GM21529 (cell line): ENCODE measurements at regions not wholly inside any gene's neighbourhood (a gene's known extent, or its start where the extent isn't known, plus 50 kb on each side); places are given as distances from the start of the nearest gene placed in this dataset.

Experiments used
- ATAC-seq: cut with Tn5 transposase; IDR thresholded peaks from one replicate; pipeline ENCODE4 v1.9.1; 2021; ENCODE audit not compliant: unreplicated experiment

DNA sequence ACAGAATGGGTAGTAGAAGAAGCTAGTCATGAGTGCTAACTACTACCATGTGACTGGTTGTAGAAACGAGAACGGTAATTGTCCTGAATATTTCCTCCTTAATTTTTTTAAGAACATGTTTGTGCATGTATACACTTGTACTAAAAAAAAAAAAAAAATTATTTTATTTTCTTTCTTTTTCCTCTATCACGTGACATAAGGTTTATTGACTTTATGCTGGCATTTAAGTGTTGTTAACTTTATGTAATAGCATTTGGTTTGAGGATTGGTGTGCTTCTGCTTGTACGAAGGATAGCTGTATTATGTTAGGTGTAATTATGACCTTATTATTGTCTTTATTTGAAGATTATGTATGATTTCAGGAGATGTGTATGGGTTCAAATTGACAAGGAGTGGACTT, 349.1 kb upstream of the PTPRD start:
- no peak for ATAC-seq

DNA sequence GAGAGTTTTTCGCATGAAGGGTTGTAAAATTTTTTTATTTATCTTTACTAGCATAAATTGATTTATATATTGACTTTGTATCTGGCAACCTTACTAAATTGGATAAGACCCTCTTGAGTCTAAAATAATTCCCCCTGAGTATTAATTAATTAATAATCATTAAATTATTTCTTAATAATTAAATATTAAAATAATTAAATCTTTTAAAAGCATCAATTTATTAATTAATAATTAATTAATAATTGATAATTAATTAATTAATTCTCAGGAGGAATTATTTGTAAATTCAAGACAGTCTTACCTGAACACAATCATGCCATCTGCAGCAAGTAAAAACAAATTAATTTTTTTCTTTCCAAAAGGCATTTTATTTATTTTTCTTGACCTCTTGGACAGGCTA, 370.4 kb upstream of the PTPRD start:
- ATAC-seq: no peak

DNA sequence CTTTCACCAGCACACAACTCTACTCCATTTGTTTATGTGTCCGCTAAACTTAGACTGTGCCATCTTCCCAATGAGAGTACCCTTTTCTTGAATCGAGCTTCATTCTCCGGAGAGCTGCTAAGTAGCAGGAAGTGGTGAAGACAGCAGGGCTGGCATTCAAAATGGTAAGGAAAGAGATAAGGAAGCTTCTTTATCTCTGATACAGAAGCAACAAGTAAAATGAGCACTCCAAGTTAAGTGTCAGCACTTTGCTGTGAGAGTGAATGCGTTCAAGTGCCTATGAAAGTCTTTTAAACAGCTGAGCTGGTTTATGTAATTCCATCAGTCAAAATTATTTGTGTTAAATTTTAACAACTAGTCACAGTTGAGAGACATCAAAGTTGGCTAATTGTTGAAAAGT, 386.8 kb upstream of the PTPRD start:
- no peak for ATAC-seq

DNA sequence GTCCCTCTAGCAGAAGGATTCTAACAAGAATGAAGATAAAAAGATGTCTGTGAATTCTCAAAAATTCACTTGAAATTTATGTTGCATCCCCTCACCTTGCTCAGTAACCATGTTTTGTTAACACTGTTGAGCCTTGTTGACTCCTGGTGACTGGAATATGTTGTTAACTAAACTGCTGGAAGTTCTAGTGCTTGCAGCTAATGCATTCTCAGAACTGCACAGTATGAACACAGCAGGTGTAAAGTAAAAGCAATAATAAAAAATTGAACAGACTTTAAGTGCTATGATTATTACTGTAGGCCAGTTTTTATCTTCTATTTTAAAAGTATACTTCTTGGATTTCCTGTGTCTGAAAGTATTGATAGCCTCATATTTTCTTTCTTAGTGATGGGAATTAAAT, 388.7 kb upstream of the PTPRD start:
- no peak for ATAC-seq

DNA sequence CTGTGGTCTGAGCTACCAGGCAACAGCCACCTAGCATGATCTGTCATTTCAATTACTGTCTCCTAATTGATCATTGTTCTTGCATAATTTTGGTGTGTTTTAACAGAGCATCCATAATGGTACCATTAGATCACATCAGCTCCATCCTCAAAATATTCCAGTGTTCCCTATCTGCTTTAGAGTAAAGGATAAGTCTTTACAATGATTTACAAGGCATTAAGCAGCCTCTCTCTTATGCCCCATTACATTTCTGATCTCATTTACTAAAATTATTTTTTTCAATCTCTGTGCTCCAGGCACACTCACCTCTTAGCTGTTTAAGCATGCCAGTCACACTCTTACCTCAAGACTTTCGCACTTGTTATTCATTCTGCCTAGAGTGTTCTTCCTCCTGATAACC, 389.9 kb upstream of the PTPRD start:
- ATAC-seq: no peak

DNA sequence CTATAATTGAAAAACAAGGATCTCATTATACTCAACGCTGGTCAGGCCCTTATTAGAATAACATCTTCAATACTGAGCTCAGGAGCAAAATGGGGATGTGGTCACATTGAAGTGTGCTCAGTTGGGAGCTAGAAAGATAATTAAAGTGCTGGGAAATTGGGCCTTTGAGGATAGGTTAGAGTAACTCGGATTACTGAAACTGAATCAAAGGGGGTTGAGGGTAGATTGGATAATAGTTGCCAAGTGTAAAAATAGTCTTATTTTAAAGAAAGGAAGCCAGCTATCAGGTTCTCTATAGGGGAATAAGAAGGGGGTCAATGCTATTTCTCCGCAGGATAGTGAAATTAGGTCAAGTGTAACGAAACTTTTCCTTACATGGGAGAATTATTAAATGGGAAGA, 391.0 kb upstream of the PTPRD start:
- no peak for ATAC-seq

DNA sequence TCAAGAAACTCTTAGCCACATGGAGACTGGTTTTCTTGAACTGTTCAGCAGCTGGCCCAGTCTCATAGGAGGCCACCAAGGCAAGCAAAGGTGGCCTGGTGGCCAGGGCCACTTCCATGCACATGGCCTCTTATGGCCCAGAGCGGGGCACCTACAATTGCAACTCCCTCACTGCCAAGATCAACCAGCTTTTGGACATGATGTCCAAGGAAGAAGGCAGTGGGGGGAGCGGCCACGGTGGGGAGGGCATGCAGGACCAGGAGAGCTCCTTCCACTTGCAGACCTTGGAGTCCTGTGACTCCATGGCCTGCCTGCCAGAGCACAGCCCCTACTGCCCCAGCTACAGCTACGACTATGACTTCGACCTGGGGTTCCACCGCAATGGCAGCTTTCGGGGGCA, 398.9 kb upstream of the PTPRD start:
- ATAC-seq: no peak

DNA sequence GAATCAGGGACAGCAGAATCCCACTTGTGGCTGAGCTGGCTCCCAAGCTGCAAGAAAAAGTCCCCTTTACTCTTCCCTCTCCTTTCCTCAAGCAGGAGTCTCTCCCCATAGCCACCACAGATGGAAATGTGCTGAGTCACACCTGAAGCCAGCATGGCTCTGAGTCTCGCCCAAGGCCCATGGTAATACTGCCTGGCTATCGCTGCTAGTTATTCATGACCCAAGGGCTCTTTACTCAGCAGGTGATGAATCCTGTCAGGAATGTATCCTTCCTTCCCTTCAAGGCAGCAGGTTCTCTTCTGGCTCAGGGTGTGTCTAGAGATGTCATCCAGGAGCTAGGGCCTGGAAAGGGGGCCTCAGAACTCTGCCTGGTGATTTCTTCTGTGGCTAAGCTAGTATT, 403.3 kb upstream of the PTPRD start:
- ATAC-seq: no peak

DNA sequence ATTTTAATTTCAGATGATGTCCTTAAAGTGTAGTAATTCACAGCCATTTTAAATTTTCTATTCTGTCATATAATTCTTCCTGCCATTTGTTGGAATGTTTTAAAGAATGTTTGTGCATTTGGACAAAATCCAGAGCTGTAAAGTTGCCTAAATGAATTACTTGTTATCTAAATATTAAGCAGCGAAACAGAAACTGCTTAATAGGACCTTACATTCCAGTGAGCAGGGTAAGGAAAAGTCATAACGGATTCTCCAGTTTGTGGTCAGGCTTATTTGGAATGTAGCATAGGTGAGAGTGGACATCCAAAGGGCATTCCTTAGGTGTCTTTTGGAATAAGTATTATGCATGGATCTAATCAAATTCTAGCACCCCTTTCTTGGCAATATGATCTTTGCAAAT, 410.4 kb upstream of the PTPRD start:
- ATAC-seq: no peak

DNA sequence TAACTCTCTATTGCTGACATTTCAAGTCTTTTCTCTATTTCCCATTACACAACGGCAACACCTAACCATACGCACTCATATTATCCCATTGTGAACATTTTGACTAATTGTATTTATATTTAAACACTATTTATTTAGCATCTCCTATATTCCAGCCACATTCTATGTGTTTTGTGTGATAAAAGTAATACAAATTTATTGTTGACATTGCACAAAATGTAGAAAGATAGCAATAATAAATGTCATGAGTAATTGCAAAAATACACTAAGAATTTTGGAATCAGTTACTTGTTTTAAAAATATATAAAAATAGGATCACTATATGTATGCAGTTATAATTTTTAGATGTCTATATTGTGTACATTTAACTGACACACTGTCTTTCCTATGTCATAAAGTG, 413.0 kb upstream of the PTPRD start:
- ATAC-seq: no peak

DNA sequence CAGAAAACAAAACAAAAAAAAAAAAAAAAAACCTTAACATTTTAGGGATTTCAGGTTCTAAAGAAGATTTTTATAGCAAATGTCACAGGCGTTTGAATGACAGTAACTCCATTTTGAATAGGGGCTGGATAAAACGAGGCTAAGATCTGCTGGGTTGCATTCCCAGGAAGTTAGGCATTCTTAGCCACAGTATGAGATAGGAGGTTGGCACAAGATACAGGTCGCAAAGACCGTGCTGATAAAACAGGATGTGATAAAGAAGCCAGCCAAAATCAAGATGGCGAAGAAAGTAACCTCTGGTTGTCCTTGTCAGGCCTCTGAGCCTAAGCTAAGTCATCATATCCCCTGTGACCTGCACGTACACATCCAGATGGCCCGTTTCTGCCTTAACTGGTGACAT, 425.6 kb upstream of the PTPRD start:
- ATAC-seq: no peak

DNA sequence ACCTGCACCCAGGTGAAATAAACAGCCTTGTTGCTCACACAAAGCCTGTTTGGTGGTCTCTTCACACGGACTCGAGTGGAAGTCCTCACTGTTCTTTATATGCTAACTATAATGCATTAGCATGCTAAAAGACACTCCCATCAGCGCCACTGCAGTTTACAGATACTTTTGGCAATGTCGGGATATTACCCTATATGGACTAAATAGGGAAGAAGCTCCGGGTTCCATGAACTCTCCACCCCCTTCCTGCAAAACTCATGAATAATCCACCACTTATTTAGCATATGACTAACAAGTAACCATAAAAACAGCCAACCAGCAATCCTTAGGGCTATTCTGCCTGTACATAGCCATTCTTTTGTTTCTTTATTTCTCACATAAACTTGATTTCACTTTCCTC, 426.2 kb upstream of the PTPRD start:
- no peak for ATAC-seq

DNA sequence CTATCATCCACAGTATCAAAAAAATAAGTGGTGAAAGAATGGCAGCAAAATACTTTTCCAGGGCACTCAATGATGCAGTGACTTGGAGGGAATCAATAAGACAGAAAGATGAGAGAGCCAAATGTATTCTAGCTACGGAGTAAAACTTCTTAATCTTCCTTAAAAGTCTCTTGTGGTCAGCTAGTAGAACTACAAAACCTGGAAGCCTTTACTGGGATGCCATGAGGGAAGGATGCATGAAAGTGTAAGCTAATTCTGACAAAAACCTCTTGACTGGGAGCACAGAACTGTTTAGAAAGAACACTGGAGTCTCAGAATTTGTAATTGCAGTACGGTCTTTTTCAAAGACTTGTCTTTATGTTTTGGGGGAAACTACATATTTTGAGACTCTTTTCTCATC, 432.8 kb upstream of the PTPRD start:
- ATAC-seq: no peak

DNA sequence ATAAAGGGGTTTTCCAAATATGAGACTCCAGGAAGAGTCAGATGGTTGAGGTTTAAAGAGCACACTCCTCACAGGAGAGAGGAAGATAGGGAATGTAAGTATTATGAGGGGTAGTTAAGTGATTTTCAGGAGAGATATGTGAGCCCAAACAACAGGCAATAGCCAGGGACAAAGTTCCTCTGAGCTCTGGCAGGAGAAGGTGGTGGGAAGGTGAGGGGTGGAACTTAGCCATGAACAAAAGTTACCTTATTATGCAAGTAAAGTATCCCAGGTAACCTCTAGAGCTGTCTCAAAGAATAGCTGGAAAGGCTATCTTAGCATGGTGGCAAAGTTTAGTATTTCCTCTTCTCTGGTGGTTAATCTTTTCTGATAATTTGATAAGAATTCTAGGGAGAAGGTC, 450.5 kb upstream of the PTPRD start:
- no peak for ATAC-seq

DNA sequence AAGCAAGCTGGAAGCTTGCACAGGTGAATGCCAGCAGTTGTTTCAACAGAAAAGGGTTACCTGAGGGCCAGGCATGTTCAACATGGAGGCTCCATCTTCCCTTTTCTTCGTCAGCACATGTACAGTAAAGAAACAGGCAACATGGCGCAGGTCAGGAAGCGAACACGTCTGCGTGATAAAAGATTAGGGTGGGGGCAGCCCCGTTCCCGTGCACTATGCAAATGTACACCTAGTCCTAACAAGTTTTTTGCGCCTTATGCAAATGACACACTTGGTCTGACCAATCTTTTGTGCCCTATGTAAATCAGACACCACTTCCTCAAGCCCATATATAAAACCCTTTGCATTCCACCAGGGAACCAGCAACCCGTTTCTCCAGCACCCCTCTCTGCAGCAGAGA, 452.1 kb upstream of the PTPRD start:
- no peak for ATAC-seq

DNA sequence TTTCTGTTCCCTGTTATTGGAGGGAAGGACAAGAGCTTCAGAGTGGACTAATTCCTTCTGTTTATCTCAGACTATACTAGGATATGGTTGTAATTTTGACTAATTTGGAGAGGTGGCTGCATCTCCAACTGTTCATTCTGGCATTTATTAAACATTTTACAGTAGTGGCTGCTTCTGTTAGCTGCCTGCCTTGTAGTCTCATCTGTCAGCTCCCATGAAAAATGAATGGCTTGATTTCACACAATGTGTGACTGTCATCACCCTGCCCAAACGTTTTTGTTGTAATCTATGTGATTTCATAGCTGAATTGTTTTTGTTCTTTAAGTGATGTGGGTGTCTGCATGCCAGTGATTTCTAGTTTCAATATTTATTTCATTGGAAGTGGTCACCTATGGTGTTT, 459.4 kb upstream of the PTPRD start:
- ATAC-seq: no peak

DNA sequence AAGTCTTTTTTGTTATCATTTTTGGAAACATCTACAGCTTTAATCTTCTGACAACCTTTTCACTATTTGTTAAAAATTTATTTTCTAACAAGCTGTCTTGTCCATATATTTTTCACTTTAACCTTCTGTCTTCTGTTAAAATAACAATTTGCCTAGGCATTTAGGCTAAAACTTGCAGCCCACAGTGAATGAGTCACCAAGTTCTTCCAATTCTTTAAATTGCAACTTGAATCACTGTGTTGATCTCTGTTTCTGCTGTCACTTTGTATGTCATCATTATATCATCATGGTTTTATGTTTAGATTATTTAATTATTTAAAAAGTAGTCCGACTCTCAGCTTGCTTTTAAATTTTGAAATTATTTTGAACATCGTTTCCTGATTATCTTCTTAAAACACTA, 473.8 kb upstream of the PTPRD start:
- ATAC-seq: no peak

DNA sequence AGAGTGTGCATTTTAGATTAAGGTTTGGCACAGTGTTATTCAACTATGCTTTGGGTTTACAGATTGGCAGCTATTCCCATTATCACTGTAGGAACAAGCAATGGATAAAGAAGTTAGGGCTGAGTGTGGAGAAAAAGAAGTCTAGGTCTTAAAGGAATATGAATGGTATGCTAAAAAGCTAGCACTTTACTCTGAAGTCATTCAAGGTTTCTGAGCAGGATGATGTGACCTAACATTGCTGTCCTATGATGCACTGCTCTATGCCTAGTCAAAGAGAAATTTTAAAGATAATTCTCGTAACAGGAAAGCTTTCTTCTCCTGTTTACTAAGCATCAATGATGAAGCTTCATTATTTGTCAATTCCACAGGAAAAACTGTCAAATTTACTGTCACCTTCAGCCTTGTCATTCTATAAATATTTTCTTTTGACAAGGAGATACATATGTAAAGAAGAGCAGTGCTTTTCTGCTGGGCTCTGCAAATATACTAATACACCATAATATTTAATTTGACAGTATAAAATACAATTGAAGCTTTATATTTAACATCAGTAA, 476.1 kb upstream of the PTPRD start:
- ATAC-seq: no peak

DNA sequence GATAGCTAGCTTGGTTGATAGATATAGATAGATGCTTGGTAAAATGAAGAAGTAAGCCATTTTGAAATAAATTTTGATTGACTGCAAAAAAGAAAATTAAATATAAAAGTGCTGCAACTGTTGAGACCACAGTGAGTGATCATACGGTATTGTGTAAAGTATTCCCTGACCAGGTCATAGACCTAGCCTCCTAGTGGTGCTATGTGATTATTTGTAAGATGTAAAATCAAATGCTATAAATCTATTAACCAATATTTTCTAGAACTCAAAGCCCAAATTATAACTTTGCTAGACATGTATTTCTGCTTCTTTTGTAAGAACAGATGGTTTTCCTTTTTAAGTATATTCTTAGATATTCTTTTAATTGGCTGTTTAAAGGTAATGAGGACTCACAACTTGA, 480.2 kb upstream of the PTPRD start:
- ATAC-seq: no peak

DNA sequence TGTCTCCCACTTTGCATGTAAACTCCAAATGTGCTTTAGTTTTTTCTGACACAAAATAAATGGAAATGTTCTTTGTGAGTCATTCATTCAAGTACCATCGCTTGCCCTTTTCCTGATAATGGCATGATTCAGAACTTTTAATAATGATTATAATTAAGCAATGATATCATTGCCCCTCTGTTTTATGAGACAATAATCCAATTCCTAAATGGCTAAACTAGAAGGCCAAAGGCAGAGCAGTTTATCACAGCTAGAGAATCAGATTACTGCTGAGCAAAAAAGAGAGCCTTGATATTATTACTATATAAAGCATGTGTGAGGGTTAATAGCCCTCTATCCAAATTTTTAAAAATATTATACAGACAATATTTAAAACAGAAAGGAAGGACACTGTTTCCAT, 484.2 kb upstream of the PTPRD start:
- no peak for ATAC-seq

DNA sequence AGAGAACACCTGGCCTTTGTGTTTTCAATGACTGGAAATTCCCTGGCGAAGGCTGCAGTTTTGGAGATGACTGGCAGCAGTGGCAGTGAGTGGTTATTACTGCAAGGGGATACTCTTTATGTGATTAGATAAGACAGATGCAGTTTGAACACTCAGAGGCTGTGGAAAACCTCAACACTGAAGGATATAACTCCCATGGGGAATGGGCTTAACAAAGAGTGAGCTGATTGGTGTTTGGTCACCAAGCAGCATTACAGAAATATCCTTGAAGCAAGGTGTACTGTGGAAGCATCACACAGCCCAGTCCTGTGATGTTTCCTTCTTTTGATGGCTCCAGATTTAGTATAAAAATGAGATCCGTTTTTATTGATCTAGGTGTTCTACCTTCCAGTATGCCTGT, 490.7 kb upstream of the PTPRD start:
- no peak for ATAC-seq

DNA sequence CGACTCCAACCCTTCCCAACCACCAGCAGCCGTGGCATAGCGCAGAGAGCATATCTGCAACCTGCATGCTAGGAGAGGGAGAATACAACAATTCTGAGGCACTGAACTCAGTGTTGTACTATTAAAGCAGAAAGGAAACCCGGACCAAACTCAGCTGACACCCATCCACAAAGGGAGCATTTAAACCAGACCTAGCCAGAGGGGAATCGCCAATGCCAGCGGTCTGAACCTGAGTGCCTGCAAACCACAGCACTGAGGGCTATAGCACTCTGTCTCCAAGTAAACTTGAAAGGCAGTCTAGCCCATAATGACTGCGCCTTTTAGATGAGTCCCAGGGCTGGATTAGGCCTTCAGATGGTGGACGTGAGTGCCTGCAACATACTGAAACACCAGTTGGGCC, 494.4 kb upstream of the PTPRD start:
- ATAC-seq: no peak

DNA sequence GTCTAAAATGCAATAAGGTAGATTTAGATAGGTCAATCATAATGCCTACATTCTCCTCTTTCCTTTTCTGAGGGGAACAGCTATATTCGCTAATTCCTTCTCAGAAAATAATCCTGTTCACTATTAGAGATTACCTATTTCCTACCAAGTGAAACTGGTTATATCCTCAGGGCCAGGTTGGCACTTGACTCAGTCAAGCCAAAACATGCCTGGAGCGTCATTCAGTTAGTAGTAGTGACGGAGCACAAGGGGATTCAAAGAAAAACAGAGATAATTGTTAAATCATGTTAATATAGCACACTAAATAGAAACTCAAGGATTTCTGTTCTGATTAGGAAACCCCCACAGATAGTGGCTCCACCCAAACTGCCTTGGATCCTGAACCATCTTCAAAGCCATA, 515.4 kb upstream of the PTPRD start:
- no peak for ATAC-seq

DNA sequence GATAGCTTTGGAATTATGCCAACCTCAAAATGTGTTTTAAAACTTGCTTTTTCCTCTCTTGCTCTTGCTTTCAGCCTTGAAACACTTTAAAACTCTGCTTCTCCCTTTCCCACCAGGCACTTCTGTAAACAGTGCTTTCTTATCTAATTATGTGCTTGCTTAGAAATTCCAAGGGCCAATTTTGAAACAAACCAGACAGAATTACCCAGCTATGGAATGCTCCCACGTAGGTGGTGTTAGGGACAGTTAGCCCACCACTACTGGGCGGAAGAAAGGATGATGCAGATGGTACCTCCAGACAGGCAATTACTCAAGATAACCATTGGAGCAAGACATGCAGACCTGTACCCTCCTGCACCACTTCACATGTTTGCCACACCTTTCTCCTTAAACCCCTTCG, 523.0 kb upstream of the PTPRD start:
- ATAC-seq: no peak
